ENCODE measurements at regions not wholly inside any gene's neighbourhood (a gene's known extent, or its start where the extent isn't known, plus 50 kb on each side); places are given as distances from the start of the nearest gene placed in this dataset.

GRCh38 chr6:124887872-124888580, 74.2 kb upstream of the RNF217 start:
- TF ChIP-seq, protein P1, sequence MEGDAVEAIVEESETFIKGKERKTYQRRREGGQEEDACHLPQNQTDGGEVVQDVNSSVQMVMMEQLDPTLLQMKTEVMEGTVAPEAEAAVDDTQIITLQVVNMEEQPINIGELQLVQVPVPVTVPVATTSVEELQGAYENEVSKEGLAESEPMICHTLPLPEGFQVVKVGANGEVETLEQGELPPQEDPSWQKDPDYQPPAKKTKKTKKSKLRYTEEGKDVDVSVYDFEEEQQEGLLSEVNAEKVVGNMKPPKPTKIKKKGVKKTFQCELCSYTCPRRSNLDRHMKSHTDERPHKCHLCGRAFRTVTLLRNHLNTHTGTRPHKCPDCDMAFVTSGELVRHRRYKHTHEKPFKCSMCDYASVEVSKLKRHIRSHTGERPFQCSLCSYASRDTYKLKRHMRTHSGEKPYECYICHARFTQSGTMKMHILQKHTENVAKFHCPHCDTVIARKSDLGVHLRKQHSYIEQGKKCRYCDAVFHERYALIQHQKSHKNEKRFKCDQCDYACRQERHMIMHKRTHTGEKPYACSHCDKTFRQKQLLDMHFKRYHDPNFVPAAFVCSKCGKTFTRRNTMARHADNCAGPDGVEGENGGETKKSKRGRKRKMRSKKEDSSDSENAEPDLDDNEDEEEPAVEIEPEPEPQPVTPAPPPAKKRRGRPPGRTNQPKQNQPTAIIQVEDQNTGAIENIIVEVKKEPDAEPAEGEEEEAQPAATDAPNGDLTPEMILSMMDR (IDR thresholded peaks at IDR 0.05; ENCODE audit: low read length, missing control alignments), result no peak
- no peak overlapping the region for H3K4me3 ChIP-seq (replicated peaks; ENCODE audit: low read depth, low read length)
- no peak for DNase-seq (ENCODE audit: low read depth)

GRCh38 chr6:124888581-124889371, 73.5 kb upstream of the RNF217 start:
- peak; percentile 6 for DNase-seq (ENCODE audit: low read depth)
- TF ChIP-seq, protein P1 (IDR thresholded peaks at IDR 0.05; ENCODE audit: low read length, missing control alignments), result no peak
- H3K4me3 ChIP-seq (replicated peaks; ENCODE audit: low read depth, low read length), result no peak overlapping the region

GRCh38 chr6:124901084-124901483, 61.2 kb upstream of the RNF217 start:
- TF ChIP-seq, protein P1 (IDR thresholded peaks at IDR 0.05; ENCODE audit: low read length, missing control alignments), result no peak
- no peak overlapping the region for H3K4me3 ChIP-seq (replicated peaks; ENCODE audit: low read depth, low read length)
- no peak for DNase-seq (ENCODE audit: low read depth)

- TF ChIP-seq, protein P1 (IDR thresholded peaks at IDR 0.05; ENCODE audit: low read length, missing control alignments), result no peak
- H3K4me3 ChIP-seq (replicated peaks; ENCODE audit: low read depth, low read length), result no peak overlapping the region
- no peak for DNase-seq (ENCODE audit: low read depth)
Observed at GRCh38 chr6:124903797-124904196, 58.4 kb upstream of the RNF217 start.

DNA sequence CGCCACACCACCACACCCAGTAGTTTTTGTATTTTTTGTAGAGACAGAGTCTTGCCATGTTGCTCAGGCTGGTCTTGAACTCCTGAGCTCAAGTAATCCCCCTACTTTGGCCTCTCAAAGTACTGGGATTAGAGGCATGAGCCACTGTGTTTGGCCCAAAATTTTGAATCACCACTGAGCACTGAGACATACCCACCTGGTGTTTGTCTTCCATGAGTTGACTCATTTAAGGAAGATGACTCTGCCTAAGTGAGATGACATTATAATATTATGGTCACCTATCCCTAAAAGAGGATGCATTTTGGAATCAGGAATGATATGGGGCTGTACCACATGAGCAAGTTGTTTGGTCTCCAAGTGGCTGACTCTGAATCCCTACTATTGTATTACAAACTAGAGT, 54.6 kb upstream of the RNF217 start:
- TF ChIP-seq, protein P1 (IDR thresholded peaks at IDR 0.05; ENCODE audit: low read length, missing control alignments), result no peak
- H3K4me3 ChIP-seq (replicated peaks; ENCODE audit: low read depth, low read length), result no peak overlapping the region
- no peak for DNase-seq (ENCODE audit: low read depth)

Measured in fibroblast of pulmonary artery (primary cell).